Neural crest cell (in vitro differentiated cells): ENCODE measurements at regions not wholly inside any gene's neighbourhood (a gene's known extent, or its start where the extent isn't known, plus 50 kb on each side); places are given as distances from the start of the nearest gene placed in this dataset.

Source experiments
- DNase-seq: peaks from one replicate; pipeline ENCODE4 v3.0.0; 2021; ENCODE audit warnings: low read depth, mixed read lengths, low spot score
- H3K27ac Mint-ChIP-seq: one replicate; pipeline ENCODE4 v1.8.0; 2021; ENCODE audit warnings: mild to moderate bottlenecking, mixed read lengths; ENCODE audit not compliant: unreplicated experiment
- H3K27me3 Mint-ChIP-seq: 2 replicates; pipeline ENCODE4 v1.8.0; 2021; ENCODE audit warnings: low read depth, mild to moderate bottlenecking, mixed read lengths
- H3K36me3 Mint-ChIP-seq: 2 replicates; pipeline ENCODE4 v1.8.0; 2021; ENCODE audit warnings: low read depth, mild to moderate bottlenecking, mixed read lengths
- H3K4me1 Mint-ChIP-seq: 2 replicates; pipeline ENCODE4 v1.8.0; 2021; ENCODE audit warnings: mixed read lengths
- H3K4me3 Mint-ChIP-seq: one replicate; pipeline ENCODE4 v1.8.0; 2021; ENCODE audit warnings: mild to moderate bottlenecking, mixed read lengths
- H3K9me3 Mint-ChIP-seq: 2 replicates; pipeline ENCODE4 v1.8.0; 2021; ENCODE audit warnings: mixed read lengths
- TF ChIP-seq, protein P1 (sequence below): fragments of 200-600 bp; sonication (generic); conservative IDR thresholded peaks from 2 replicates; pipeline ENCODE4 v1.5.0; 2021; ENCODE audit warnings: antibody characterized with exemption, mild to moderate bottlenecking

GRCh38 chr1:221106616-221107015, 227.4 kb downstream of the HLX start:
- no peak for DNase-seq
- TF ChIP-seq, protein P1, sequence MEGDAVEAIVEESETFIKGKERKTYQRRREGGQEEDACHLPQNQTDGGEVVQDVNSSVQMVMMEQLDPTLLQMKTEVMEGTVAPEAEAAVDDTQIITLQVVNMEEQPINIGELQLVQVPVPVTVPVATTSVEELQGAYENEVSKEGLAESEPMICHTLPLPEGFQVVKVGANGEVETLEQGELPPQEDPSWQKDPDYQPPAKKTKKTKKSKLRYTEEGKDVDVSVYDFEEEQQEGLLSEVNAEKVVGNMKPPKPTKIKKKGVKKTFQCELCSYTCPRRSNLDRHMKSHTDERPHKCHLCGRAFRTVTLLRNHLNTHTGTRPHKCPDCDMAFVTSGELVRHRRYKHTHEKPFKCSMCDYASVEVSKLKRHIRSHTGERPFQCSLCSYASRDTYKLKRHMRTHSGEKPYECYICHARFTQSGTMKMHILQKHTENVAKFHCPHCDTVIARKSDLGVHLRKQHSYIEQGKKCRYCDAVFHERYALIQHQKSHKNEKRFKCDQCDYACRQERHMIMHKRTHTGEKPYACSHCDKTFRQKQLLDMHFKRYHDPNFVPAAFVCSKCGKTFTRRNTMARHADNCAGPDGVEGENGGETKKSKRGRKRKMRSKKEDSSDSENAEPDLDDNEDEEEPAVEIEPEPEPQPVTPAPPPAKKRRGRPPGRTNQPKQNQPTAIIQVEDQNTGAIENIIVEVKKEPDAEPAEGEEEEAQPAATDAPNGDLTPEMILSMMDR: no peak
- H3K4me1 Mint-ChIP-seq: no peaks in the 10 kb centered on the region
- no peak overlapping the region for H3K27ac Mint-ChIP-seq
- H3K36me3 Mint-ChIP-seq: no peaks in the 10 kb centered on the region
- H3K27me3 Mint-ChIP-seq: peaks cover 24% of the 10 kb centered on the region
- H3K9me3 Mint-ChIP-seq: peaks cover 6% of the 10 kb centered on the region
- H3K4me3 Mint-ChIP-seq: no peak overlapping the region

- peaks cover 6% of the 10 kb centered on the region for H3K9me3 Mint-ChIP-seq
- H3K36me3 Mint-ChIP-seq: no peaks in the 10 kb centered on the region
- no peak overlapping the region for H3K27ac Mint-ChIP-seq
- no peak overlapping the region for H3K4me3 Mint-ChIP-seq
- DNase-seq: no peak
- H3K4me1 Mint-ChIP-seq: no peaks in the 10 kb centered on the region
- peaks cover 17% of the 10 kb centered on the region for H3K27me3 Mint-ChIP-seq
- TF ChIP-seq, protein P1: no peak
These were observed 230.7 kb downstream of the HLX start for GRCh38 chr1:221109930-221110329.

DNA sequence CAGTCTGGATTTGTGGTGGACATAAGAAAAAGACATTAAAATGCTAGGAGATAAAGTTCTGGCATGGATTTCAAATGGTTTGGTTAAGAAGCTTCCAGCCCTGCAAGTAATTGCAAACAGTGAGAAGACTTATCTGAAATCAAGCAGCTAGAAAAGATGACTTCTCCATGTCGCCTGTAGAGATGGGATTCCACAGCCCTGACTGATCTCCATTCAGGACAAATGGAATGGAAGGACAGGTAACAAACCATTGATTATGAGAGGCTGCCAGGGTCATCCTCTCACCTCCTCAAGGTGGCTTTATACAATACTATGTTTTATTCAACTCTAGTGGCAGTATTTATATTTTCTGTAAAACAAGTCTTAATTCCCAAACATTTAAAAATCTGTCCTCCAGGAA, 237.9 kb downstream of the HLX start:
- TF ChIP-seq, protein P1: no peak
- H3K36me3 Mint-ChIP-seq: no peaks in the 10 kb centered on the region
- no peaks in the 10 kb centered on the region for H3K4me1 Mint-ChIP-seq
- no peak overlapping the region for H3K4me3 Mint-ChIP-seq
- H3K9me3 Mint-ChIP-seq: no peaks in the 10 kb centered on the region
- no peak for DNase-seq
- no peak overlapping the region for H3K27ac Mint-ChIP-seq
- peaks cover 13% of the 10 kb centered on the region for H3K27me3 Mint-ChIP-seq

DNA sequence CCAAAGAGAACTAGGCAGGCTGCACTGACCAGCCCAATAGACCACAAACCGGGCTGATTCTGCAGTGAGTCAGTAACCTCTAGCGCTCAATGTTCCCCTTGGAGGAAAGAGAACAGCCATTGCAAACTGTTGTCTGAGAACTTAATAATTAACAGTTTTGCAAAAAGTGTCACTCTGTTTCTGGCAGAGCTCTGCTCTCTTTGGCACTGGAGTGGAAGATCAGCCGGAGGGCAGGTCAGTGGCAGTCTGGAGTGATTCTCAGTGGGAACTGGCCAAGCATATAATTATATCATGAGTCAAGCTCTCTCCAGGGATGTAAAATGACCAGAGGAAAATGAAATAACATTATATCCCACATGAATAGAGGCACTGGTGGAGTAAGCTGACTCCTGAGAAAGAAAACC, 238.3 kb downstream of the HLX start:
- Mint-ChIP-seq H3K36me3 (no peaks in the 10 kb centered on the region), H3K4me1 (no peaks in the 10 kb centered on the region), H3K9me3 (no peaks in the 10 kb centered on the region), H3K27me3 (peaks cover 13% of the 10 kb centered on the region), H3K4me3 (no peak overlapping the region), H3K27ac (no peak overlapping the region)
- no peak for DNase-seq
- TF ChIP-seq, protein P1: no peak

DNA sequence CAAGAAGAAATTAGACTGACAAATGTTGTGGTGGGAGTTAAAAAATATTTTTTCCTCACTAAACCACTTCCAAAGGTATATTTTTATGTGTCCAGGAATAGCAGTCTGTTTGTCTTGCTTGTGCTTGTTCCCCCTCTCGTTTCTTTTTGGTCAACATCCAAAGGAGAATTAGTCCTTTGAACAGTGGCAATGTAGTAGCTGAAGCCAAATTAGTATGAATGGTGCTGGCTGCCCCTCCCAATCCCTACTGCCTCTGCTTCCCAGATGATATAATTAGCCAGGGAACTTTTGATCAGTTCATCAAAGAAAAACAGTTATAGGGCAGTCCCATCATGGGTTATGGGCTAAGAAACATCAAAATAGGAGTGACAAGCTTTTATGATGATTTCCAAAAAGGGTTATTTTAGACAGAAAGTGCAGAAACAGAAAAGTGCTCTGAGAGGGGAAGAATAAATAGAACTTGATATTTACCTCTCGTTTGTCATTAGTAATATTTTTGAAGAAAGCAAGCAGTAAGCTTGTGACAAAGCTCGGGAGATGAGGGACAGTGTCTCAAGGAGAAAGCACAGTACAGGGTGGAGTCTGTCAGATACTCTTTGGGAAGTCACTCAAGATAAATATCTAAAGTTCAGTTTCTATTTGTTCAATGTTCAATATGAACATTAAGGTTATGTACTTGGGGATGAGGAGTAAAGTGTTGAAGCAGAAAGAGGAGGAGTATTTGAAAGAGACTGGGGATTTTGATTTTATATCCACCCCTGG, 239.1 kb downstream of the HLX start:
- no peak overlapping the region for H3K4me3 Mint-ChIP-seq
- DNase-seq: no peak
- peaks cover 11% of the 10 kb centered on the region for H3K27me3 Mint-ChIP-seq
- no peaks in the 10 kb centered on the region for H3K9me3 Mint-ChIP-seq
- TF ChIP-seq, protein P1: no peak
- H3K27ac Mint-ChIP-seq: no peak overlapping the region
- H3K4me1 Mint-ChIP-seq: no peaks in the 10 kb centered on the region
- H3K36me3 Mint-ChIP-seq: no peaks in the 10 kb centered on the region
